ENCODE measurements at regions not wholly inside any gene's neighbourhood (a gene's known extent, or its start where the extent isn't known, plus 50 kb on each side); places are given as distances from the start of the nearest gene placed in this dataset.
A peak's percentile ranks its signal among the peaks of the same experiment; 100 is the strongest.
"Not testable (repeated sequence)": the region's sequence is repeated elsewhere in the genome, so short reads cannot be mapped to it uniquely, and the experiment has no call there.

DNA sequence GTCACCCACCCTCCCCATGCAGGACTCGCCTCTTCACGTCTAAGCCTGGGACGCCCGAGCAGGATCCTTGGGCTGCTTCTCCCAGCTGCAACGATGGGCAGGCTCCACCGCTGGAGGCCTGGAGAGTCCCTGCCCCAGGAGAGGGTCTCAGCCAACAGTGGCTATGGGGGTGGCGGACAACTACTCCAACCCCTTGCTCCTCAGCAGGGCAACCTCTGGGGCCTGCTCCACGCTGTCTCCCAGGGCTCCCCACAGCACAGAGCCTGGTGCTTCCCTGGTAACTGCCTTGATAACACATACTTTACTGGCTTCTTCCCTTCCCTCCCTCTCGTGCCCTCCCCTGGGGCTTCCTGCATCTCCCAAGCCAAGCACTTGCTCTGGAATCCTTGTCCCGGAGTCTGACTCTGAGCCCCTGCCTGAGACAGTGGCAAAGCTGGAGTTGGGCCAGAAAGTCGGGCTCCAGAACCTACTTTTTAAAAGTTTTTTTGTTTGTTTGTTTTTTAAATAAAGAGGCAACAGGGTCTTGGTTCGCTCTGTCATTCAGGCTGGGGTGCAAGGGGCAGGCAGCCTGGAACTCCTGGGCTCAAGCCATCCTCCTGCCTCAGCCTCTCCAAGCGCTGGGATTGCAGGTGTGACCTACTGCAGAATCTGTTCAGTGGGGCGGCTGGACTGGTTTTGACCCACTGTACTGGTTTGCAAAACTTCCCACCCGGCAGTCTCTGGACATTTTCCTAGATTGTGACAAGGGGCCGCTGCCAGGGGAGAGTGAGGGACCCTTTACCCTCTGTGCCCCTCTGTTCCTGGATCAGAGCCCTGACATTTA is 99.4 kb downstream of the TNFRSF13B start:
- Histone ChIP-seq H3K27me3 (no peaks in the 10 kb centered on the region), H3K9me3 (peaks cover 0 to 4% of the 10 kb centered on the region in 2 donors), H3K4me3 (no peak overlapping the region), H3K27ac (no peak overlapping the region), H3K4me1 (no peaks in the 10 kb centered on the region), H3K36me3 (no peaks in the 10 kb centered on the region)
- TF ChIP-seq POLR2AphosphoS5 (IDR thresholded peaks at IDR 0.05) (no peak), POLR2A (IDR thresholded peaks at IDR 0.05) (no peak)
- TF ChIP-seq, protein P1, sequence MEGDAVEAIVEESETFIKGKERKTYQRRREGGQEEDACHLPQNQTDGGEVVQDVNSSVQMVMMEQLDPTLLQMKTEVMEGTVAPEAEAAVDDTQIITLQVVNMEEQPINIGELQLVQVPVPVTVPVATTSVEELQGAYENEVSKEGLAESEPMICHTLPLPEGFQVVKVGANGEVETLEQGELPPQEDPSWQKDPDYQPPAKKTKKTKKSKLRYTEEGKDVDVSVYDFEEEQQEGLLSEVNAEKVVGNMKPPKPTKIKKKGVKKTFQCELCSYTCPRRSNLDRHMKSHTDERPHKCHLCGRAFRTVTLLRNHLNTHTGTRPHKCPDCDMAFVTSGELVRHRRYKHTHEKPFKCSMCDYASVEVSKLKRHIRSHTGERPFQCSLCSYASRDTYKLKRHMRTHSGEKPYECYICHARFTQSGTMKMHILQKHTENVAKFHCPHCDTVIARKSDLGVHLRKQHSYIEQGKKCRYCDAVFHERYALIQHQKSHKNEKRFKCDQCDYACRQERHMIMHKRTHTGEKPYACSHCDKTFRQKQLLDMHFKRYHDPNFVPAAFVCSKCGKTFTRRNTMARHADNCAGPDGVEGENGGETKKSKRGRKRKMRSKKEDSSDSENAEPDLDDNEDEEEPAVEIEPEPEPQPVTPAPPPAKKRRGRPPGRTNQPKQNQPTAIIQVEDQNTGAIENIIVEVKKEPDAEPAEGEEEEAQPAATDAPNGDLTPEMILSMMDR (IDR thresholded peaks at IDR 0.05): no peak
- intact Hi-C loops (cut with DNase I; ENCODE audit: low total_unique reads): no loop called here
- DNase-seq (ENCODE audit: low spot score in 2 of 2): peak in 1 of 2 donors; percentile 42

GRCh38 chr17:16871446-16872190 is 100.3 kb downstream of the TNFRSF13B start:
- H3K9me3 ChIP-seq; H3K27me3 ChIP-seq; H3K36me3 ChIP-seq; H3K4me3 ChIP-seq; H3K4me1 ChIP-seq; H3K27ac ChIP-seq; intact Hi-C loops (cut with DNase I; ENCODE audit: low total_unique reads): not testable (repeated sequence)
- peak in 1 of 2 donors; percentile 22 for DNase-seq (ENCODE audit: low spot score in 2 of 2)

DNA sequence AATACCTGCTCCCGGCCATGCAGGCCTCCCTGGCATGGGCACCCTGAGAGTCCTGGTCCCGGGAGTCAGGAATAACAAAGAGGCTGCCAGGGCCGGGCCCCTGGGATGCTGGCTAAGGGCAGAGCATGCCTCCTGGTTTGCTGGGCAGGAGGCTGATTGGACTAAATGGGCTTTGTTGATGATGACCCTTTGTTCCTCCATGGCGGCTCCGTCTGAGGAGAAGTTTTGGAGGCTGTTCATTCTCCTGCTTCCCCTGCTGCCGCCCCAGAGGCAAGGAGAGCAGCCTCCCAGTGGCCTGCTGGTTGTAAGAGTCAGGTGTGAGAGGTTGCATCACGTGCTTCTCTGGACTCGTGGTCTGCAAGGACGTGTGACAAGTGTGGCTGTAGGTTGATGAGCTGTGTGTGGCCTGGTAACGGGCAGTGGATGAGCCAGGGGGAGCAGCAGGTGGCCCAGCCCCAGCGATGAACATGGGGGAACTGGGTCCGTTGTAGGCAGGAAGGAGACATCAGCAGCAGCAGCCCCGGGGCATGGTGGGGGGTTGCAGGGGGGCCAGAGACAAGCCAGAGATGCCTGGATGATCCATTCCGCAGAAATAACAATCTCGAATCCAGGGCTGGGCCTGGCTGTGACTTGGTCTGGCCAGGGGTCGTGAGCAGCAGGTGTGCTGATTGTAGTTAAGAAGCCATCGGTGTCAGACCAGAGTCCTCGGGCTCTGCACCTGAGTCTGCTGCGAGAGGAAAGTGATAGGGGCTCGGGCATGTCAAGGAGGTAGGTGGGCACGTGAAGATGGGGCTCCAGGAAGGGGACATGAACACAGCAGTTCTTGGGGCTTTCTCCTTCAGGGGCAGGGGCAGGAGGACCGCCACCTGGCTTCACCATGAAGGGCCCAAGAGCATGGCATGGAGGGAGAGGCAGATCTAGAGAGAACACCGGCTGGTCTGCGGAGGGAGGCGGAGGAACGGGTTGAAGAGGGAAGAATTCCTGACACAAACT is 101.4 kb downstream of the TNFRSF13B start:
- Histone ChIP-seq H3K27ac (no peak overlapping the region), H3K36me3 (no peaks in the 10 kb centered on the region), H3K27me3 (no peaks in the 10 kb centered on the region), H3K4me1 (no peaks in the 10 kb centered on the region), H3K9me3 (no peaks in the 10 kb centered on the region), H3K4me3 (no peak overlapping the region)
- DNase-seq (ENCODE audit: low spot score in 2 of 2): peak in 1 of 2 donors; percentile 25
- TF ChIP-seq POLR2A (IDR thresholded peaks at IDR 0.05): no peak
- TF ChIP-seq POLR2AphosphoS5 (IDR thresholded peaks at IDR 0.05): no peak
- TF ChIP-seq, protein P1 (IDR thresholded peaks at IDR 0.05): no peak
- intact Hi-C loops (cut with DNase I; ENCODE audit: low total_unique reads): no loop called here

DNA sequence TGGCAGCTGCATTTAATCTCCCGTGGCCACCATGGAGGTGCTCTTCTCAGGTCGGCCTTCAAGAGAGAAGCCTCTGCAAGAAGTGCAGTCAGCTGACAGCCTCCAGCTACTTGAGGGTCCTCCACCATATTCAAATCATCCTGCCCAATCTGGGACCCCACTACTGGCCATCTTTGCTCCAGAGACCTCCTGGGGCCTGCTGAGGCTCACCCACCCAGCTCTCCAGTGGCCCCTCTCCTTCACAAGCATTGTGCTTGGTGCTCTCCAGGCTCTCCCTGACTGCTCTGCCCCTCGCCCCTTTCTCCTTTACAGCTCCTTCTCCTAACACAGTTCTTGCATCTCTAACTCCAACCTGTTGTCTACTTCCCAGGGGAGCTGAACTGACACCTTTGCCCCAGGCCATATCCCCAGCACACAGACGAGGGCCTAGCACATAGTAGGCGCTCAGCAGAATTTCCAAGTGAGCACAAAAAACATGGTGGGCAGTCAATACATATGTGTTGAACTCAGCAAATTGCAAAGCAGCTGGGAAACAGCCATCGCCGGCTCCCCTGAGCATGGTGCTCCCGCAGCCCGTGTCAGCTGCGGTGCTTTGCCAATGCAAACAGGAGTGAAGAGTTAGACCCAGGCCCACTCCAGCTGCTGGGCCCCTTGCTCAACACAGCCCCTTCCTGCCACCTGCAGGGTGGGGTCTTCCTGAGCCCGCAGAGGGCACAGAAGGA is 102.2 kb downstream of the TNFRSF13B start:
- H3K4me3 ChIP-seq; H3K36me3 ChIP-seq; H3K9me3 ChIP-seq; H3K27me3 ChIP-seq; H3K4me1 ChIP-seq; intact Hi-C loops (cut with DNase I; ENCODE audit: low total_unique reads); H3K27ac ChIP-seq: not testable (repeated sequence)
- DNase-seq (ENCODE audit: low spot score in 2 of 2): peak in 1 of 2 donors; percentile 22

- H3K4me3 ChIP-seq; H3K27me3 ChIP-seq; H3K36me3 ChIP-seq; H3K9me3 ChIP-seq; H3K27ac ChIP-seq; H3K4me1 ChIP-seq; intact Hi-C loops (cut with DNase I; ENCODE audit: low total_unique reads): not testable (repeated sequence)
- peak in 1 of 2 donors; percentile 22 for DNase-seq (ENCODE audit: low spot score in 2 of 2)
Observed at GRCh38 chr17:16868616-16869015, 103.3 kb downstream of the TNFRSF13B start.

DNA sequence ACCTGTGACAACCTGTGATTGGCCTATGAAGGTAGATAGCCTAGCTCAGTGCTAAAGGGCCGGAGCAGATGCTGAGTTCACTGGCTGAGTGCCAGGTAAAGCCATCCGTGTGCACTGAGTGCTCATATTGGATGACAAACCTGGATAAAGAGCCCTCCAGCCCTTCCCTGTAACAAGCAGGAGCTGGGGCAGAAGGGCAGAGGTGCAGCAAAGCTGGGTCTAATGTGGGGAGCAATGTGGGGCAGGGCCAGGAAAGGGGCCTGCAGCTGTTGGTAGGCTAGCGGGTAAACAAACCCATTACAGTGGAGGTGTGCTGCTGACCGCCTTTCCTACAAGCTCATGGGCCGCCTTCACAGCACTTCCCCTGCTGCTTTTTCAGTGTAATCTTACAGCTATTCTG is 104.4 kb downstream of the TNFRSF13B start:
- peak in 1 of 2 donors; percentile 5 for DNase-seq (ENCODE audit: low spot score in 2 of 2)
- H3K9me3 ChIP-seq; H3K36me3 ChIP-seq; H3K4me3 ChIP-seq; H3K27ac ChIP-seq; intact Hi-C loops (cut with DNase I; ENCODE audit: low total_unique reads); H3K27me3 ChIP-seq; H3K4me1 ChIP-seq: not testable (repeated sequence)

DNA sequence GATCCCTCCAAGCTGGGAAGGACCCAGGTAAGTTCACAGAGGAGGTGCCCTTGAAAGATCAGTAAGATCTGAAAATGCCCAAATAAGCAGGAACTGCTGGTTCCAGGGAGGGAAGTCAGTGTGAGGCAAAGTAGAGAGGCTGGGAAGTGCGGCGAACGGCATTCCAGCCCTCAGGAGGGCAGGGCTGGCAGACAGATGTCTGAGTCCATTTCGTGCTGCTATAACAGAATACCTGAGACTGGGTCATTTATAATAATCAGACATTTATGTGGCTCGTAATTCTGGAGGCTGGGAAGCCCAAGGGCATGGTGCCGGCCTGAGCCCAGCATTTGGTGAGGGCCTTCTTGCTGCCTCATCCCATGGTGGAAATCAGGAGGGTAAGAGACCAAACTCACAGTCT is 105.1 kb downstream of the TNFRSF13B start:
- H3K9me3 ChIP-seq; intact Hi-C loops (cut with DNase I; ENCODE audit: low total_unique reads); H3K27me3 ChIP-seq; H3K4me1 ChIP-seq; H3K36me3 ChIP-seq; H3K27ac ChIP-seq; H3K4me3 ChIP-seq: not testable (repeated sequence)
- DNase-seq (ENCODE audit: low spot score in 2 of 2): peak in 1 of 2 donors; percentile 9

All from breast epithelium (tissue), 4 donors.